SKM-1 (cell line): ENCODE measurements at regions not wholly inside any gene's neighbourhood (a gene's known extent, or its start where the extent isn't known, plus 50 kb on each side); places are given as distances from the start of the nearest gene placed in this dataset.

Experiments
- DNase-seq: peaks from one replicate; lab custom pipeline; 2025; ENCODE audit not compliant: unreplicated experiment; lab: John Stamatoyannopoulos, UW

- DNase-seq = no peak
Observed at GRCh38 chr2:67701011-67701410, 303.9 kb downstream of the ETAA1 start.

GRCh38 chr2:67702284-67702683 lies 305.2 kb downstream of the ETAA1 start:
- DNase-seq = no peak

GRCh38 chr2:67702937-67703336 lies 305.8 kb downstream of the ETAA1 start:
- DNase-seq = no peak

- no peak for DNase-seq
Observed at GRCh38 chr2:67706082-67706481, 308.9 kb downstream of the ETAA1 start.

GRCh38 chr2:67707896-67708295 lies 310.8 kb downstream of the ETAA1 start:
- DNase-seq = no peak

- DNase-seq = no peak
Observed at GRCh38 chr2:67709835-67710234, 312.7 kb downstream of the ETAA1 start.

GRCh38 chr2:67712484-67712883 lies 315.4 kb downstream of the ETAA1 start:
- DNase-seq = no peak

- DNase-seq = no peak
Observed at GRCh38 chr2:67713376-67713775, 316.2 kb downstream of the ETAA1 start.

GRCh38 chr2:67716895-67717396 lies 319.8 kb downstream of the ETAA1 start:
- DNase-seq = no peak

- no peak for DNase-seq
Observed at GRCh38 chr2:67717692-67718091, 320.6 kb downstream of the ETAA1 start.

- DNase-seq = no peak
Observed at GRCh38 chr2:67719351-67719750, 322.2 kb downstream of the ETAA1 start.

GRCh38 chr2:67721516-67721915 lies 324.4 kb downstream of the ETAA1 start:
- no peak for DNase-seq

GRCh38 chr2:67724261-67724660 lies 327.1 kb downstream of the ETAA1 start:
- no peak for DNase-seq

GRCh38 chr2:67725731-67726130 lies 328.6 kb downstream of the ETAA1 start:
- no peak for DNase-seq

- DNase-seq = no peak
Observed at GRCh38 chr2:67726416-67726815, 329.3 kb downstream of the ETAA1 start.

GRCh38 chr2:67727131-67727530 lies 330.0 kb downstream of the ETAA1 start:
- DNase-seq = no peak

GRCh38 chr2:67727623-67728022 lies 330.5 kb downstream of the ETAA1 start:
- no peak for DNase-seq

- DNase-seq = no peak
Observed at GRCh38 chr2:67729474-67729873, 332.3 kb downstream of the ETAA1 start.

GRCh38 chr2:67733517-67733916 lies 329.3 kb downstream of the C1D start:
- no peak for DNase-seq

GRCh38 chr2:67752199-67752598 lies 310.6 kb downstream of the C1D start:
- DNase-seq = no peak

- DNase-seq = no peak
Observed at GRCh38 chr2:67752969-67753368, 309.8 kb downstream of the C1D start.

- DNase-seq = no peak
Observed at GRCh38 chr2:67755156-67755882, 307.5 kb downstream of the C1D start.

GRCh38 chr2:67760995-67761394 lies 301.8 kb downstream of the C1D start:
- DNase-seq = no peak
